ENCODE measurements at regions not wholly inside any gene's neighbourhood (a gene's known extent, or its start where the extent isn't known, plus 50 kb on each side); places are given as distances from the start of the nearest gene placed in this dataset.

GRCh38 chr3:721086-721485, 371.7 kb upstream of the CNTN6 start:
- Histone ChIP-seq H4K20me1 (ENCODE audit: control insufficient read depth, insufficient read depth) (no peaks in the 10 kb centered on the region), H3K4me2 (ENCODE audit: control insufficient read depth, insufficient read depth) (no peak overlapping the region), H3K9ac (ENCODE audit: control insufficient read depth, insufficient read depth, low read length) (no peak overlapping the region), H2AFZ (ENCODE audit: control insufficient read depth, low read depth, low read length) (no peak overlapping the region), H3K36me3 (ENCODE audit: control insufficient read depth in 2 of 2, insufficient read depth in 2 of 2, low read length in 1 of 2) (no peaks in the 10 kb centered on the region), H3K27me3 (replicated peaks in 1 of 2; ENCODE audit: control insufficient read depth in 2 of 2, insufficient read depth in 2 of 2, low read length in 1 of 2) (no peaks in the 10 kb centered on the region), H3K27ac (ENCODE audit: control insufficient read depth, insufficient read depth) (no peak overlapping the region), H3K9me3 (replicated peaks; ENCODE audit: control insufficient read depth, insufficient read depth, low read length) (no peaks in the 10 kb centered on the region), H3K4me3 (no peak overlapping the region), H3K79me2 (ENCODE audit: control insufficient read depth, insufficient read depth, low read length) (no peaks in the 10 kb centered on the region), H3K4me1 (ENCODE audit: control insufficient read depth, insufficient read depth, low read length) (no peaks in the 10 kb centered on the region)
- no peak for ATAC-seq
- SMC1A ChIA-PET (ENCODE audit: uncharacterized antibody, unreplicated experiment), result no interaction called here
- 40% methylated on average over 1 of the region's 1 CpG for WGBS (ENCODE audit: insufficient coverage, insufficient replicate concordance, low lambda C conversion rate, missing lambda C conversion rate)
- intact Hi-C loops (cut with micrococcal nuclease; ENCODE audit: unreplicated experiment) (no loop called here), in situ Hi-C loops (cut with MboI) (no loop called here)
- RAD21 ChIA-PET (ENCODE audit: unreplicated experiment), result no interaction called here
- no TSS peak for BruUV-seq (replicated peaks)
- CTCF ChIA-PET, result no interaction called here
- POLR2A ChIA-PET, result no interaction called here
- no peak for DNase-seq (ENCODE audit: low read depth, low spot score)
- FAIRE-seq, result no peak
- TF ChIP-seq NBN (IDR thresholded peaks at IDR 0.05) (no peak), MEF2A (IDR thresholded peaks at IDR 0.05; ENCODE audit: insufficient read depth, low read depth, low read length) (no peak), IRF5 (IDR thresholded peaks at IDR 0.05; ENCODE audit: borderline replicate concordance) (no peak), RBBP5 (conservative IDR thresholded peaks at IDR 0.05) (no peak), NFIC (IDR thresholded peaks at IDR 0.05; ENCODE audit: low read depth, low read length) (no peak), HDGF (IDR thresholded peaks at IDR 0.05) (no peak), SMARCA5 (IDR thresholded peaks at IDR 0.05) (no peak), SPI1 (IDR thresholded peaks at IDR 0.05; ENCODE audit: borderline replicate concordance, insufficient read depth, low read depth, low read length) (no peak), SUZ12 (IDR thresholded peaks at IDR 0.05; ENCODE audit: unreplicated experiment) (no peak), KDM1A (IDR thresholded peaks at IDR 0.05; ENCODE audit: borderline replicate concordance) (no peak), PKNOX1 (IDR thresholded peaks at IDR 0.05) (no peak), SIX5 (IDR thresholded peaks at IDR 0.05; ENCODE audit: low read depth, low read length, severe bottlenecking) (no peak), MYC (IDR thresholded peaks at IDR 0.05; ENCODE audit: insufficient read depth, insufficient read length, insufficient replicate concordance, low read length, severe bottlenecking) (no peak), ZBTB40 (IDR thresholded peaks at IDR 0.05; ENCODE audit: borderline replicate concordance) (no peak), YBX1 (IDR thresholded peaks at IDR 0.05) (no peak), CHD4 (IDR thresholded peaks at IDR 0.05) (no peak), ZBED1 (IDR thresholded peaks at IDR 0.05; ENCODE audit: borderline replicate concordance) (no peak), ZBTB4 (CRISPR knock-in tag; IDR thresholded peaks at IDR 0.05) (no peak)

Measured in GM12878 (cell line).